HG02571 (cell line): ENCODE measurements at regions not wholly inside any gene's neighbourhood (a gene's known extent, or its start where the extent isn't known, plus 50 kb on each side); places are given as distances from the start of the nearest gene placed in this dataset.
"Not testable (repeated sequence)": the region's sequence is repeated elsewhere in the genome, so short reads cannot be mapped to it uniquely, and the experiment has no call there.

Experiments used
- ATAC-seq: cut with Tn5 transposase; IDR thresholded peaks from one replicate; pipeline ENCODE4 v1.9.1; 2021; ENCODE audit warnings: mild to moderate bottlenecking, moderate library complexity; ENCODE audit not compliant: unreplicated experiment

DNA sequence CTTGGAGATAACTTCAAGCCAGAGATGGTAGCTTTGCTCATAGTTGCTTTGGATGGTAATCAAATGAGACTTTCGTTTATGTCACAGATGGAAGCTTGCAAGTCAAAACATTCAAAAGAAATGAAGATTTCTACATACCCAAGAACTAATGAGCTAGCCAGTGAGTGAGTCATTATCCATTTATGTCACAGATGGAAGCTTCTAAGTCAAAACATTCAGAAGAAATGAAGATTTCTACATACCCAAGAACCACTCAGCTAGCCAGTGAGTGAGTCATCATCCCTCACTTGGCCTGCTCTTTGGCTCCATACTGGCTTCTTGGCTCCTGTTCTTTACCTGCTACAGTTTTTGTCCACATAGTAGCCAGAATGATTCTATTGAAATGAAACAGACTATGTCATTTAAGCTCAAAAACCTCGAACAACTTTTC is 559.8 kb upstream of the CBLB start:
- no peak for ATAC-seq

DNA sequence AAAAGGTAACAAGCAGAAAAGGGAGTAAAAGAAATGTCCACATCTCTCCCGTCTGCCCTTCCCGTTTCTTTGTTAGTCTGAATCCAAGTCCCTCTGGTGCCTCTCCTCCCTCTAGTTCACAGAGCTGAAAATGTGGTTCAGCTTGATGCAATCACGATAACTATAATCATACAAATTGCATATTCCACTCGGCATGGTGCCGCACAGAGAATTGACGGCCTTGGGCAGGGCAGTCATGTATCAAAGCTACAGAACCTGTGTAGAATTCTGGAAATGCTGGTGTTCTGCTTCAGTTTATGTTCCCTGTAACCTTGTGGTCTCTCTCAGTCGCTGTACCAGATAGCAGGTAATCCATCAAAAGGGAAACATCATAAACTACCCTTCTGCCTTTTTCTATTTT is 562.9 kb upstream of the CBLB start:
- ATAC-seq, result no peak

DNA sequence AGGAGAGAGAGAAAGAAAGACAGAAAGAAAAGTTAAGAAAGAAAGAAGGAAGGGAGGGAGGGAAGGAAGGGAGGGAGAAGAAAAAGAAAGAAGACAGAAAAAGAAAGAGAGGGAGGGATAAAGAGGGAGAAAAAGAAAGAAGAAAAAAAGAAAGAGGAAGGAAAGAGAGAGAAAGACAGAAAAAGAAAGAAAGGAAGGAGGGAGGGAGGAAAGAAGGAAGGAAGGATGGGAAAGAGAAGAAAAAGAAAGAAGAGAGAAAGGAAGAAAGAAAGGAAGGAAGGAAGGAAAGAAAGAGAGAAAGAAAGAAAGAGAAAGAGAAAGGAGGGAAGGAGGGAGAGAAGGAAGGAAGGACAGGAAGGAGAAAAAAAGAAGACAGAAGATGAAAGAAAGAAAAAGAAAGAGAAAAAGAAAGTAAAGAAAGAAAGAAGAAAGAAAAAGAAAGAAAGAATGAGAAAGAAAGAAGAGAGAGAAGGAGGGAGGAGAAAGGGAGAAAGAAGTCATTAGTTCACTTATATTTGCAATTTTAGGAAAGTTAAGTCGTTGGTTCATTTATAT is 567.2 kb upstream of the CBLB start:
- ATAC-seq, result no peak

DNA sequence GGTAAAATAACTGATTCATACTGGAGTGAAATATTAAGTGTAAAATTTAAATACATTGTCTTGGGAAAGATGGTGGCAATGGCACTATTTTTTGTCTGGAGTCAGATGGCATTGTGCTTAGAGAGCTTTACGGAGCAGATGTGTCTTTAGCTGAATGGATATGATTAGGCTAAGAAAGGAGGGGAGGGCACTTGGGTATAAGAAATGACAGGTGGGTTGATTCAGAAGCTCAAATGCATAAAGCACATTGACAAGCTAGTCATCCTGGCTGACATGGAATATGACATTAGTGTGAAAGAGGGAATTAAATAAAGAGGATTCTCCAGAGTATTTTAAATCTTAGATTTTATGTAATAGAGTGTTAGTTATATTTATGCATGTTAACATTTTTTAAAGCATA is 570.1 kb upstream of the CBLB start:
- no peak for ATAC-seq

DNA sequence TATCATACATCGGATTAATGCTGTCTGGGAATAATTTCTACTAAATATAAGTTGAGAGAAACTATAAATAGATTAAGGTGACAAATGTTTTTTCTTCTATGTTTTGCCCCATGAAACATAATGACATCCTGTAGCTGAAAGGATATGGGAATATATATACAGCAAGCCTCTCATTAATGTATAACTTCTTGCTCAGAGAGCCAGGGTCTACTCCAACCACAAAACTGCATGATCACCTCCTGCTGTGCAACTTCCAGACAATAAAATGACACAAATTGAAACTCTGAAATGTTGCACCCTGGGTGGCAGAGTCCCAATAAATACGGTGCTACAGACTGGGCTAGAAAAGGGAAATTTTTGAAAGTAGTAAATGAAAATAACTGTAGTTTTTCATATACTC is 571.9 kb upstream of the CBLB start:
- no peak for ATAC-seq

DNA sequence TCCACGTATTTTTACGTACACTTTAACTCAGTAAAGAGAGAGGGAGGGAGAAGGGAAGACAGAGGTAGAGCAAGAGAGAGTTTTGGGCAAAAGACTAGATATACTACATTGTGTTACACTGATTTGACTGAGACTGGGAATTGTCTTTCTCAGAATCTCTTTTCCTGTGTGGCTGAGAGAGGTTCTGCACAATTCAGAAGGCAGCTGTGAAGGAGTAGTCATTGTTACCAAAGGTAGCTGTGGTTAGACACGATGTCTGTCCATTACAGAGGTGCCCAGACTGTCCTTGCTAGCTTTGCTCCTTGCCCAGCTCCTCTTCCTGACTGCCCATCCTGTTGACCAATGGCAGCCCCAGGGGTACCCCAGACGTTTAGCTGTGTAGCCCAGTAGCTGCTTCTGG is 577.5 kb upstream of the CBLB start:
- no peak for ATAC-seq

DNA sequence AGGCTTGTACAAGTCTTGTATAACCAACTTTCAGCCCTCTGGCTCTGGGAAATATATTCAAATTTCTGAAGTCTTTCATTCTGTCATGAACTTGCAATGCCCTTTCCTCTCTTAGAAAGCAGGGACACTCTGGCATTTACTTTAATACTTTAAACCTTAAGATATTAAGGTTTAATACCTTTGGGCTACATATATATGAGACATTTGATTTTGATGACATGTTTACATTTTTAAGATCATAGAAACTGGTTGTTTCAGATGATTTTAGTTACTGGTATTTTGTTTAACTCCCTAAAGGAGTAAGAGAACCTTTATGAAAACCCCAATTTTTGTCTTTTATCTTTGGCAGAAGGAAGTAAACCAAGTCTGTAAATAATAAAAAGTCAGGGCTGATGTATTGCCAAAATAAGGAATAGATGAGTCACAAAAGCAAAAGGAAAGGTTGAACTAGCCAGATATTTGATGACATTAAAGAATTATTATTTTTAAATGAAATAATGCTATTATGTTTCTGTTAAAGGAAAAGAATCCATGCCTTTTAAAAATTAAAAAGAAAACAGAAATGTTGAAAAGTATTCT is 579.0 kb upstream of the CBLB start:
- no peak for ATAC-seq

DNA sequence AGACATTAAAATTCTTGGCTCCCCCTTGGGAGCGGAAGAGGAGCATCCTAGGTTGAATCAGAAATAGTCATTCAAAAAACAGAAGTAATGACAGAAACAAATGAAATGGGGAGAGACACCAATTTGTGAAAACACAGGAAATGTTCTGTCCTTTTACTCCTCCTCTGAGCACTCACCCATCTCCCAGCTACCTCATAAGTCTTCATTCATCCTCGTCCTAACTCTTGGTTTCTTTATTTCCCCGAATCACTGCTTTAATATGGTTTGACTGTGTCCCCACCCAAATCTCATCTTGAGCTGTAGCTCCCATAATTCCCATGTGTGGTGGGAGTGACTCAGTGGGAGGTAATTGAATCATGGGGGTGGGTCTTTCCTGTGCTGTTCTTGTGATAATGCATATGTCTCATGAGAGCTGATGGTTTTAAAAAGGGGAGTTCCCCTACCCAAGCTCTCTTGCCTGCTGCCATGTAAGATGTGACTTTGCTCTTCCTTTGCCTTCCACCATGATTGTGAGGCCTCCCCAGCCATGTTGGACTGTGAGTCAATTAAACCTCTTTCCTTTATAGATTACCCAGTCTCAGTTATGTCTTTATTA is 579.7 kb upstream of the CBLB start:
- ATAC-seq, result not testable (repeated sequence)

DNA sequence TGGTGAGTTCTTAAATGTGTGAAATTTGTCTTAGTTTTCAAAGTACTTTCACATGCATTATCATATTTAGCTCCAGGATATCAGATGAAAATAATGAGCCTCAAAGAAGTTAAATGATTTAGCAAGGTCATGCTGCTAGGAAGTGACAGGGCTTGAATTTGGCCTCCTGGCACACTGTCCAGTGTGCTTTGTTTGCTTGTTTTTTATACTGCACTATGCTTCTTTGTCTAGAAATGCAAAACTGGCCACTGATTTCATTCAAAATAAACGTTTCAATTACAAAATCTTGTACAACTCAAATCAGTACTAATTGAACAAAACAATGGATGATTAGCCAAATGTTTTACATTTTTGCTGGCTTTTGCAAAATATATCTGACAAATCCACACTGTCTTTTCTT is 583.3 kb upstream of the CBLB start:
- no peak for ATAC-seq

DNA sequence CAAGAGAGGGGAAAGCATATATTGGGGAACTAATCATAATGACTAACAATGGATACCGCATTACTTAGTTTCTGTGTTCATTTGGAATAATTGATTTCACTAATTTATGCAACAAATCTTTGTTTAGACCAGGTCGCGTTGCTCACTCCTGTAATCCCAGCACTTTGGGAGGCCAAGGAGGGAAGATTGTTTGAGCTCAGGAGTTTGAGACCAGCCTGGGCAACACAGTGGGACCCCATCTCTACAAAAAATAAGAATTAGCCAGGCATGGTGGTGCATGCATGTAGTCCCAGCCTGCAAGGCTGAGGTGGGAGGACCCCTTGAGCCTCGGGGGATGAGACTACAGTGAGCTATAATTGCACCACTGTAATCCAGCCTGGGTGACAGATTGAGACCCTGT is 585.7 kb upstream of the CBLB start:
- no peak for ATAC-seq

DNA sequence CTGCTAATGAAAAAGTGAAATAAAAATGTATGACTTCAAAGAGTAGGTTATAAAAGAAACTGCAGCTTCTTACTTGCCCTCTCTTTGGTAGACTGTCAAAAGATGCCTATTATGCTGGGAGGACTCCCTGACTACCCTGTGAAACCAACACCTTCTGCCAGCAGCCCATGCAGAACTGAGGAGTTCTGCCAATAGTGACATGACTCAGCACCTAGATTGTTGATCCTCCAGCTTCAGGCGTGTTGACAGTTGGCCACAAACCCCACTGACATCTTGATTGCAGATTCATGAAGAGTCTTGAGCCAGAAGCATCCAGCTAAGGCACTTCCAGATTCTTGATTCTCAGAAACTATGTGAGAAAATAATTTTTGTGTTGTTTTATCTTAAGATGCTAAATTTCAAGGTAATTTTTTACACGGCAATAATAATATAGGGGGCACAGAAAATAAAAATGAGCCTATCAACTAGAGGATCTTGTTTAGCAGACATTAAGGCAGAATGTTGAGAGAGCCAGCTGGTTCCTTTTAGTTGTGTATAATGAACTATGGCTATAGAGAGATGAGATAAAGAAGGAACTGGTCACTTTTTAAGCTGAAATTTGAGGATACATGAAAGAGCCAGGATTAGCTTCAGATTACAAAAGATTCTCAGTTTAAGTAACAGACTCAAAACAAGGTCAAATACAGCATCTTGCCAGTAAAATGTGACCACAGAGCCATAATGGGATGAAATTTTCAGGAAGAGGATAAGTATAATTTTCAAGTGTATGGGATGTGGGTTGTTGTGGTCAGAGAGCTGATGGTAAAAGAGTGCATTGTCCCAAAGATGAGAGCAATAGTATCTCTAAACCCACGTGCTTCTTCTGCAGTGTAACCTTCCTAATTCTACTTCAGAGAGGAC is 588.7 kb upstream of the CBLB start:
- ATAC-seq, result peak; percentile 97

DNA sequence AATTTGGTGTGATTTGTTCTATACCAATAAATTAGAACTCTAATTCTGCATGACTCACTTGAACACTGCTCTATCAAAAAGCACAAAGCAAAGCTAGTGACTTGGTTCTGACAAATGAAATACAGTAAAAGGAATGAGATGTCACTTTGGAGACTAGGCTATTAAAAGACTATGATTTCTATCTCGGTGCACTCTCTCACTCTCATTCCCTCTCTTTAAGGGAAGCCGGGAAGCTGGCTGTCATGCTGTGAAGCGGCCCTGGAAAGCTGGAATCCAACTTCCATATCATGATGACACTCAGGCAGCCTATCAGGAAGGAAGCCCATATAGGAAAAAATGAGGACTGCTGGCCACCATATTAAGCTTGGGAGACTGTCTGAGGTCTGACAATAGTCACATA is 590.1 kb upstream of the CBLB start:
- no peak for ATAC-seq

DNA sequence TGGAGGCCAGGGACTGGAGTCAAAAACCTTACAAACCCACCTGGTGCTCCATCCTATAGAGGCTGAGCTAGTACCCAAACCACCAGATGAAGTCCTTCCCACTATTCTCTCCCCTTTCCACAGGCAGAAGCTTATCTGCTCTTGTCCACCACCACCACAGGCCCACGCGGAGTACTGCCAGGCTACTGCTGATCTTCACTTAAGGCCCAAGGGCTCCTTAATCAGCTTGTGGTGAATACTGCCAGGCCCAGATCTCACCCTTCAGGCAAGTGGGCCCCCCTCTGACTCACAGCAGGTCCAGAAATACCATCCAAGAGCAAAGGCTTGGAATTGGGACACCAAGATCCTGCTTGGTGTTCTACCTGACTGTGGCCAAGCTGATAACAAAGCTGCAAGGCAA is 598.1 kb upstream of the CBLB start:
- no peak for ATAC-seq

DNA sequence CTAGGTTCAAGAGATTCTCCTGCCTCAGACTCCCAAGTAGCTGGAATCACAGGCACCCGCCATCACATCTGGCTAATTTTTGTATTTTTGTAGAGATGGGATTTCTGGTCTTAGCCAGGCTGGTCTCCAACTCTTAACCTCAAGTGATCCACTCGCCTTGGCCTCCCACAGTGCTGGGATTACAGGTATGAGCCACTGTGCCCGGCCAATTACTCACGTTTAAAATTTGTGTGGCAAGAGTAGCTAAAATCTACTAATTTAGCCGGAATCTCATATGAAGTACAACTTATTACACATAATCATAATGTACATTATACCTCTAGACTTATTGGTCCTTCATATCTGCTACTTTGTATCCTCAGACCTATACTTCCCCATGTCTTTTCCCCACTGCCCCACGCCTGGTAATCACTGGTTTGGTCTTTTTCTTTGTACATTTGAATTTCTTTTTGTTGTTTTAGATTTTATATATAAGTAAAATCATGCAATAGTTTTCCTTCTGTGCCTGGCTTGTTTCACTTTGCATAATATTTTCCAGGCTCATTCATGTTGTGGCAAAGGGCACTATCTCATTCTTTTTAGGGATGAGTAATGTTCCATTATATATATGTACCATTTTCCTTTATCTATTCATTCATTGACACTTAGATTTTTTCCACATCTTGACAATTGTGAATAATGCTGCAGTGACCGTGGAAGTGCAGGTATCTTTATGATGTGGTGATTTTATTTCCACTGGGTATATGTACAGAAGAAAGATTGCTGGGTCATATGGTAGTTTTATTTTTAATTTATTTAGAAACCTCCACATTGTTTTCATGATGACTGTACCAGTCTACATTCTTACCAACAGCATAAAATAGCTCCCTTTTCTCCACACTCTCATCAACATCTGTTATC is 605.0 kb upstream of the CBLB start:
- ATAC-seq, result no peak

DNA sequence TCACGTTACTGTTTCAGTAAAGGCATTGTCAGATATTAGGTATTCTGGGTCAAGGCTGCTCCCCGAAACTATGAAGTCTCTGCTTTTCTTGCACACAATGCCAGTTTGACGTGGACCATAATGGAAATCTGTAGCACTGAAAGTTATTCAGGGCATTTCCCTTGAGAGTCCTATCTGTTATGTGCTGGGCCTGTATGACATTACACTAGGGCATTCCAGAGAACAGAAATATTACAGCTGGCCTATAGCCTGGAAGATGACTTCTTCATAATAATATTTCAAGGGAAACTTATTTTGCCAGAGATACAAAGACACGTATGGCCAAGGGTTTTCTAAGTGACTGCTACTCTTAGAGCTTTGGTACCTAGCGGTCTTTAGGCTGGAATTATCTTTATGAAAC is 613.6 kb upstream of the CBLB start:
- ATAC-seq, result no peak

DNA sequence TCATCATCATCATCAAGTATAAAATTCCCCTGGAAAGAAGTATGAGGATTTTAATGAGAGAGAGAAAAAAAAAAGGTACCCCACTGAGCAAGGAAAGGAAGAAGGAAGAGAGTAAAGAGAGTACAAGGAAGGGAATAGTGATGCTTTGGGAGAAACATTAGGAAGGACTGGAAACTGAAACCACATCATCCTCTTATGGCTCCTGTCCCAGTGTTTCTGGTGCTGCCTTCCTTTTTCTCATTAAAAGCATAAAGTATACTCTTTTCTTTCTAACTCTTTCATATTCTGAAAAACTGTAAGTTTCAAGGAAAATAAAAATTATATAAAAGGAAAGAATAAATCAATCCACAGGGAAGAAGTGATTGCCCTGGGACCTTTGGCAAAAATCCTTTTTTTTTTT is 616.4 kb upstream of the CBLB start:
- ATAC-seq, result no peak

DNA sequence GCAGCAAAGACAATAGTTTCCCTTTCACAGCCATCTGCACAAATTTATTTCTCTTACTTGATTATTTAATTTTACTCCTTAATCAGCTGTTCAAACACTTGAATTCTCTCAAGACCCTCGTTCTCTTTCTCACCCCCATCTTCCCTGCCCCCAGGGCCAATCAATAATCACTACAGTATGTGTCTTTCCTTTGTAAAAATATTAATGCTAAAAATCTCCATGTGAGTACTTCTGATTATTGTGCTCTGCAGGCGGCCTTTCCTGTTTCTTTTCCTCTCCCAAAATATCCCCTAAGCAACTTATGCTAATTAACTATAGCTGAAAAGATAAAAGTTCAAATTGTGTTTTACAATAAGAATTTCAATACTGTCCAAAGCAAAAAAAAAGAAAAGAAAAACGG is 617.0 kb upstream of the CBLB start:
- no peak for ATAC-seq

DNA sequence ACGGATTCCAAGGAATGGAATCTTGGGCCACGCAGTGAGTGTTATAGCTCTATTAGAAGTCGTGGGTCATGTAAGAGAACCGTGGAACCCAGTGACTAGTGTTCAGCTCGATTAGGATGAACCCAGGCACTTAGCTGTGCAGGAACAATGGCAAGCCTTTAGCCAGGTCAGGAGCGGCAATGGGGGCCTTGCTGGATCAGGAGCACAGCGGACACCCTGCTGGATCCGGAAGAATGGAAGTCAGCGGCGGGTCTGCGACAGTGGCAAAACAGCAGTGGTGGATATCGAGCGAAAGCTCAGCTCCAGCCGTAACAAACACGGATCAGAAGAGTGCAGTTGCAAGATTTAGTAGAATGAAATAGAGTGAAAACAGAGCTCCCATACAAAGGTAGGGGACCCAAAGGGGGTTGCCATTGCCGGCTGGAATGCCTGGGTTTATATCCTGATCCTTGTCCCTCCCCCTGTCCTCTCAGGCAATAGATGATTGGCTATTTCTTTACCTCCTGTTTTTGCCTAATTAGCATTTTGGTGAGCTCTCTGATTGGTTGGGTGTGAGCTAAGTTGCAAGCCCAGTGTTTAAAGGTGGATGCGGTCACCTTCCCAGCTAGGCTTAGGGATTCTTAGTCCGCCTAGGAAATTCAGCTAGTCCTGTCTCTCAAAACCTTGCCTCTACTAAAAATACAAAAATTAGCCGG is 618.3 kb upstream of the CBLB start:
- not testable (repeated sequence) for ATAC-seq

DNA sequence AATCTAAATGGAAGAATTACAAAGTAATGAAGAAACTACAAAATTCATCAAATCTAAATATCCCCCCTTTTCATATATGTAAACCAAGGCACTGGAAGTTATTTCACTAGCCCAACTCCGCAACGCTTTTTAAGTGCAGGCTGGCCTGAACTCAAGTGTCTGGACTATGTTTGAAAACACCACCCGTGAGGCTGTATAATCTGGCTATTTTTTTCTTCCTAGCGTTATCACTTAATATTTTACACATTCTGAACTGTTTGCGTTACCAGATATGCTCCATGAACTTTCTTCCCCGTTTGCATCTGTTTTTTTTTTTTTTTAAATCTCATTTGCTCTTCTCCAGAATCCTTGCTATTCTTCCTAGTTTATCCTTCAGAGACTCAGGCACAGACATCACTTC is 619.5 kb upstream of the CBLB start:
- ATAC-seq, result no peak

DNA sequence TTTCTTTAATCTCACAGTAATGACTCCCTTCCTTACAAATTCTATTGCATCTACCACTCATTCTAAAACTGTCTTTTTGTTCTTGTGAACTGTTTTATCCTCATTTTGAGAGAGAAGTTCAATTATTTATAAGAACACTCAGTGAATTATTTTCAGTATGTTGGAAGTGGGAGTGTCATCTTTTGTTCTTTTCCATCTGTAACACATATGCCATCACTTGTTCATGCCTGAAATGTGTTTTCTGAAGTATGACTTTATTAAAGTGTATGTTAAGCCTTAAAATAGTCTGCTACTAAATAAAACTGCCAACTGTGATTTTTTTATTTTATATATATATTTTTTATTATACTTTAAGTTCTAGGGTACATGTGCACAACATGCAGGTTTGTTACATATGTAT is 623.0 kb upstream of the CBLB start:
- ATAC-seq, result no peak
